MM.1S (cell line): ENCODE measurements at regions not wholly inside any gene's neighbourhood (a gene's known extent, or its start where the extent isn't known, plus 50 kb on each side); places are given as distances from the start of the nearest gene placed in this dataset.

Experiments
- DNase-seq: peaks from one replicate; pipeline ENCODE4 v3.0.0-alpha.2; 2015
- H2AFZ ChIP-seq: fragments of 300-600 bp; sonication (generic); 2 replicates; pipeline ENCODE4 v1.6.0; 2016; ENCODE audit warnings: antibody characterized with exemption, low read length
- H3F3A ChIP-seq: fragments of 300-600 bp; sonication (generic); 2 replicates; pipeline ENCODE4 v1.6.1; 2016; ENCODE audit warnings: mild to moderate bottlenecking, antibody characterized with exemption, low read length, moderate library complexity, mixed read lengths; ENCODE audit not compliant: insufficient read depth
- H3K27ac ChIP-seq: fragments of 300-600 bp; sonication (generic); 2 replicates; pipeline ENCODE4 v1.5.1; 2016; ENCODE audit warnings: mild to moderate bottlenecking, low read length
- H3K27me3 ChIP-seq: fragments of 300-600 bp; sonication (generic); replicated peaks from 2 replicates; pipeline ENCODE4 v1.6.0; 2016; ENCODE audit warnings: low read length; ENCODE audit not compliant: insufficient read depth
- H3K36me3 ChIP-seq: fragments of 300-600 bp; sonication (generic); replicated peaks from 2 replicates; pipeline ENCODE4 v1.6.1; 2016; ENCODE audit warnings: mild to moderate bottlenecking, low read length, mixed read lengths; ENCODE audit not compliant: insufficient read depth
- H3K4me1 ChIP-seq: fragments of 300-600 bp; sonication (generic); 2 replicates; pipeline ENCODE4 v1.6.1; 2016; ENCODE audit warnings: low read length, mixed read lengths
- H3K4me2 ChIP-seq: fragments of 300-600 bp; sonication (generic); 2 replicates; pipeline ENCODE4 v1.6.0; 2016; ENCODE audit warnings: low read depth, low read length
- H3K4me3 ChIP-seq: fragments of 300-600 bp; sonication (generic); 2 replicates; pipeline ENCODE4 v1.5.1; 2016; ENCODE audit warnings: low read length, mixed read lengths
- H3K79me2 ChIP-seq: fragments of 300-600 bp; sonication (generic); 2 replicates; pipeline ENCODE4 v1.6.1; 2016; ENCODE audit warnings: mixed run types, low read length, mixed read lengths
- H3K9ac ChIP-seq: fragments of 300-600 bp; sonication (generic); 2 replicates; pipeline ENCODE4 v1.6.1; 2016; ENCODE audit warnings: low read length, mixed read lengths
- H3K9me2 ChIP-seq: fragments of 300-600 bp; sonication (generic); replicated peaks from 2 replicates; pipeline ENCODE4 v1.6.1; 2016; ENCODE audit warnings: mild to moderate bottlenecking, low read length, mixed read lengths; ENCODE audit not compliant: insufficient read depth
- H3K9me3 ChIP-seq: fragments of 300-600 bp; sonication (generic); replicated peaks from 2 replicates; pipeline ENCODE4 v1.6.1; 2016; ENCODE audit warnings: mild to moderate bottlenecking, low read length, mixed read lengths; ENCODE audit not compliant: insufficient read depth
- H4K20me1 ChIP-seq: fragments of 300-600 bp; sonication (generic); 2 replicates; pipeline ENCODE4 v1.6.1; 2016; ENCODE audit warnings: mild to moderate bottlenecking, low read length, moderate library complexity, mixed read lengths; ENCODE audit not compliant: insufficient read depth
- EZH2 ChIP-seq: fragments of 300-600 bp; sonication (generic); optimal IDR thresholded peaks from 2 replicates; pipeline ENCODE3; 2017; ENCODE audit warnings: low read depth, mild to moderate bottlenecking, antibody characterized with exemption, low read length, mixed read lengths
- EZH2phosphoT487 ChIP-seq: fragments of 300-600 bp; sonication (generic); IDR thresholded peaks from 2 replicates; pipeline ENCODE4 v1.6.1; 2018; ENCODE audit warnings: antibody characterized with exemption, low read length
- TF ChIP-seq, protein P1 (sequence below): fragments of 300-600 bp; sonication (generic); IDR thresholded peaks from 2 replicates; pipeline ENCODE4 v1.5.1; 2016; ENCODE audit warnings: antibody characterized with exemption, low read length, mixed read lengths

DNA sequence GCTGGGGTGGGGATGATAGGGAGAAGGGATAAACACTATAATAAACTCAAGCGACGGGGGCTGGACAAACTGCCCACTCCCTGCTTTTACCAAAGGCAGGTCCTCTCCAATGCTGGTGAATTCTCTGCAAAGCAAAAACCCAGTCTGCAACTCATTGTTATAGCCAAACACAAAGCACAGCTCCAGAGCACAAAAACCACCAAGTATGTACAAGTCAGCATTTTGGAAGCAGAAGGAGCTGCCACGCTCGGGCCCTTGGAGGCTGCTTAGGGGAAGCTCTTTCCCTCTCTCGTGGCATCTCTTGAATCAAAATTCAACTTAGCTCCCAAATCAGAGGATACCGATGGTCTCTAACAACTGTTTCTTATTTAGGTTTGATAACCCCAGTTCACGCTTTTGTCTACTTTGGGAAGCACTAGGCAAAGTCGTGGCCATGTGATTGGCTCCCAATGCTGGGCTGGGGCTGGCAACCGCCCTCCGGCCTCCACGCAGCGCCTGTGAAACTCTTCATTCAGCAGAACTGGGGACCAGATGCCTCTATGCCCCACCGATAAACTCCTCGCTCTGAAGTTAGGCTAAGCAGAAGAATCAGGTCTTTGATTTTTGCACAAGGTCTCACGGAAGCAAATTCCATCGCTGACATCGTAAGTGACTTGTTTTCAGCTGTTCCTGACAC, 158.5 kb upstream of the FOXN3 start:
- DNase-seq, result no peak
- no peaks in the 10 kb centered on the region for H3K4me1 ChIP-seq
- H4K20me1 ChIP-seq, result no peaks in the 10 kb centered on the region
- H3K79me2 ChIP-seq, result no peaks in the 10 kb centered on the region
- no peak overlapping the region for H3K27ac ChIP-seq
- H3K36me3 ChIP-seq, result no peaks in the 10 kb centered on the region
- no peak overlapping the region for H3K4me2 ChIP-seq
- no peak overlapping the region for H3K9ac ChIP-seq
- TF ChIP-seq, protein P1, sequence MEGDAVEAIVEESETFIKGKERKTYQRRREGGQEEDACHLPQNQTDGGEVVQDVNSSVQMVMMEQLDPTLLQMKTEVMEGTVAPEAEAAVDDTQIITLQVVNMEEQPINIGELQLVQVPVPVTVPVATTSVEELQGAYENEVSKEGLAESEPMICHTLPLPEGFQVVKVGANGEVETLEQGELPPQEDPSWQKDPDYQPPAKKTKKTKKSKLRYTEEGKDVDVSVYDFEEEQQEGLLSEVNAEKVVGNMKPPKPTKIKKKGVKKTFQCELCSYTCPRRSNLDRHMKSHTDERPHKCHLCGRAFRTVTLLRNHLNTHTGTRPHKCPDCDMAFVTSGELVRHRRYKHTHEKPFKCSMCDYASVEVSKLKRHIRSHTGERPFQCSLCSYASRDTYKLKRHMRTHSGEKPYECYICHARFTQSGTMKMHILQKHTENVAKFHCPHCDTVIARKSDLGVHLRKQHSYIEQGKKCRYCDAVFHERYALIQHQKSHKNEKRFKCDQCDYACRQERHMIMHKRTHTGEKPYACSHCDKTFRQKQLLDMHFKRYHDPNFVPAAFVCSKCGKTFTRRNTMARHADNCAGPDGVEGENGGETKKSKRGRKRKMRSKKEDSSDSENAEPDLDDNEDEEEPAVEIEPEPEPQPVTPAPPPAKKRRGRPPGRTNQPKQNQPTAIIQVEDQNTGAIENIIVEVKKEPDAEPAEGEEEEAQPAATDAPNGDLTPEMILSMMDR, result no peak
- no peak for TF ChIP-seq EZH2phosphoT487
- TF ChIP-seq EZH2, result no peak
- no peak overlapping the region for H2AFZ ChIP-seq
- H3K9me2 ChIP-seq, result no peaks in the 10 kb centered on the region
- H3K27me3 ChIP-seq, result no peaks in the 10 kb centered on the region
- H3F3A ChIP-seq, result no peaks in the 10 kb centered on the region
- no peak overlapping the region for H3K4me3 ChIP-seq
- no peaks in the 10 kb centered on the region for H3K9me3 ChIP-seq

DNA sequence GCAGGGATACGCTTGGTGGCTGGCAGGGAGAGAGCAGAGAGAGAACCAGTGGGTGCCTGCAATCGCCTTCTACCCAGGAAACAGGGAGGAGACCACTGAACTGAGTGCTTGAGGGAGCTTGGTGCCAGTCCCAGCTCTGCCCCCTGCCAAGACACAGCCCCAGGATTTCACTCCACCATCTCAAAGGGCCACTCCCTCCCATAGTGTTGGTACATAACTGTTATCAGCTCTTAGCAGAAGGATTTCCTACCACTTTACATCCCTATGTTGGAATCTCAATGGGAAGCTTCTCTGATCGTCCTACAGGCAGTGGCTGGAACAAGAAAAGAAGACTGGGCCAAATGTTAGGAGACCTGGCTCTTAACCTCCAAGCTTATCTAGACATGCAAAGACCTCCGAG, 157.4 kb upstream of the FOXN3 start:
- Histone ChIP-seq H3K79me2 (no peaks in the 10 kb centered on the region), H3K4me2 (no peak overlapping the region), H3K9me2 (no peaks in the 10 kb centered on the region), H3K27ac (no peak overlapping the region), H3K27me3 (no peaks in the 10 kb centered on the region), H3K4me3 (no peak overlapping the region), H2AFZ (no peak overlapping the region), H4K20me1 (no peaks in the 10 kb centered on the region), H3K9me3 (no peaks in the 10 kb centered on the region), H3K9ac (no peak overlapping the region), H3K4me1 (no peaks in the 10 kb centered on the region), H3F3A (no peaks in the 10 kb centered on the region), H3K36me3 (no peaks in the 10 kb centered on the region)
- no peak for DNase-seq
- no peak for TF ChIP-seq EZH2
- TF ChIP-seq, protein P1, result no peak
- TF ChIP-seq EZH2phosphoT487, result no peak

DNA sequence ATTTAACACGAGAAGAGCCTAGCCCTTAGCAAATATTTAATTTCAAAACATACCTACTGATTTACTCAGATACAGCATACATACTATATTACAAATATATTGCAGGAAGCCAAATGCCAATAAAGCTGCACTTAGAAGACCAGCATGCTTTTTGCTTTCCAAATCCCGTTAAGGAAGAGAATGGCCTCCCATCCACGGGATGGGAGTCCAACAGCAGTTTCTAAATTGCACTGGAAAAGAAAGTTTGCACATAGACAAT, 156.3 kb upstream of the FOXN3 start:
- no peaks in the 10 kb centered on the region for H3K79me2 ChIP-seq
- H3K9ac ChIP-seq, result no peak overlapping the region
- DNase-seq, result no peak
- no peaks in the 10 kb centered on the region for H3F3A ChIP-seq
- H3K9me2 ChIP-seq, result no peaks in the 10 kb centered on the region
- H3K9me3 ChIP-seq, result no peaks in the 10 kb centered on the region
- H3K4me3 ChIP-seq, result no peak overlapping the region
- no peaks in the 10 kb centered on the region for H3K27me3 ChIP-seq
- no peak overlapping the region for H3K4me2 ChIP-seq
- H2AFZ ChIP-seq, result no peak overlapping the region
- no peaks in the 10 kb centered on the region for H3K36me3 ChIP-seq
- no peak overlapping the region for H3K27ac ChIP-seq
- no peaks in the 10 kb centered on the region for H4K20me1 ChIP-seq
- no peaks in the 10 kb centered on the region for H3K4me1 ChIP-seq
- TF ChIP-seq EZH2phosphoT487, result no peak
- TF ChIP-seq, protein P1, result no peak
- TF ChIP-seq EZH2, result no peak
